GM19455 (cell line): ENCODE measurements at regions not wholly inside any gene's neighbourhood (a gene's known extent, or its start where the extent isn't known, plus 50 kb on each side); places are given as distances from the start of the nearest gene placed in this dataset.
"Not testable (repeated sequence)": the region's sequence is repeated elsewhere in the genome, so short reads cannot be mapped to it uniquely, and the experiment has no call there.

ENCODE experiments used
- ATAC-seq: cut with Tn5 transposase; IDR thresholded peaks from one replicate; pipeline ENCODE4 v1.9.1; 2021; ENCODE audit not compliant: unreplicated experiment

DNA sequence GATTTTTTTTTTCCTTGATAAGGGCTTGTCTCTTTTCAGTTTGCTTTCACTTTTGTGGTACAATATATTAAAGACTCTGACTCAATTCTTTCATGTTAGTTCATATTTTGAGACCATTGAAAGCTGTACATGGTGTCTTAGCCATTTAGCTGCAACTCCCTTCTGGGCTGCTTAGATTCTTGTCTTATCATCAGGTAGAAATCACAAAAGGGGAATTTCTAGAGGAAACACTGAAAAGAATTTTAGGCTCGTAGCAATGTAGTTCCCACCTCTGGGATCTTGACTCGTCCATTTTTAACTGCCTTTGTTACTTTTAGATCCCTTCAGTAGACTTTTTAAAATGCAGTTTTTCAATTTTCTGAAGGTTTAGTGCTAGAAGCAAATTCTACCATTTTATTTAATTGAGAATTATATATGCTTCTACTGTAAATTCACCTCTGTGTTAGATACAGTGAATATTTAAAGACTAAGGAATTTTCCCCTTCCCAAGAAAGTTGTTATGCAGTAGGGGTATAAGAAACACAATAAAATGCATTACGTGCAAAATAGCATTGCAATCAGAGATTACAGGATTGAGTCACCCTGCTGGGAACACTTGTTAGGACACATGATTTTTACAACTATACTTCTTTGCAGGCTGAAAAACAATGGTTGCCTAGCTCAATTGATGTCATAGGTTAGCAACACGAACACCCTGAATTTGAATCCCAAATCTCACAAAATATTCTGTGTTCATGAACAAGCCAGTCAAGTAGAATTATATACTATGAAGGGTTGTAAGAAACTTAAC is 772.7 kb downstream of the PDCD6IP start:
- ATAC-seq = no peak

DNA sequence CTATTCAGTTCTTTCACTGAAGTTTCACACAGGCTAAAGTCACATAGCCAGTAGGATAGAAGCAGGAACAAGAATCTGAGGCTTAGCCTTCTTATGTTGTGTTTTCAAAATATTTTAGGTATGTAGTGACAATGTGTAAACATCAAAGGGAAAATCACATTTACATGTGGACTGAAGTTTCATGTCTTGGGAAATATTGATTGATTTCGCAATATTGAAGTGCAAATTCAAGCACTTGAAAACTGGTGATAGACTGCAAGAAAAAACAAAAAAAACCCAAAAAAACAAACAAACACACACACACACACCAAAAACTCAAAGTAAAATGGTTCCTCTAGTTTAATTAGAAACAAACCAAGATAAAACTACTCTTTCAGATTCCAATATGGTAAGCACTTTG is 773.3 kb downstream of the PDCD6IP start:
- no peak for ATAC-seq

DNA sequence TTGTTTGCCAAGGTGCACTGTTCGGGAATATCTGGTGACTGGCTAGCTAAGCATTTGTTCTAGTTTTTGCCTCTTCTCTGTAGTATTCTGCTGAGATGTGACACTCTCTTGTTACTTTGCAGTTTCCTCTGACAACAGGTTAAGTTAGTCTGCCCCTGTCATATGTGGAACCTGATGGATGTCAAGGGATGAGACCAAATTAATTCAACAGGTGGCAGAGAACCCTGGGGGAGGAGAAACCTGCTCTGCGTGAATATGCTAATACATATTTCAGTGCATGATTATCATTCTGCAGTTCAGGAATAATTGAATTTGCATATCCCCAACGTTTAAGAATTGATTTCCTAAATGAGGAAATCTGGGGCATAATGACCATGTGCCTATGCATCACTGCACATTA is 777.3 kb downstream of the PDCD6IP start:
- ATAC-seq = no peak

DNA sequence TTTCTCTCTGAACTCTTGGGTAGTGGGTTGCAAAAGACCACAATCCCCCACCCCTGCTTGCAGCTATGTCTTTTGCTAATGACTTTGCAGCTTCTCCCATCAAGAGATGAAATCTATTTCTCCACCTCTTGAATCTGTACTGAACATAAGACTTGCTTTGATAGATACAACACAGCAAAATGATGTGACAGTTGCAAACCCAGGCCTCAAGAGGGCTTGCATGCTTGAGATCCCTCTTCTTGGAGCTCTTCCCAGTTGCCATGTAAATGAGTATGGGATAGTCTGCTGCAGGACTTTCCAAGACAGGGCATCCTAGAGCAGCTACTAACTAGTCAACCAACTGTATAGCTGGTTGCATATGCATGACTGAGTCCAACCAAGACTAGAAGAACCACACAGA is 783.6 kb downstream of the PDCD6IP start:
- no peak for ATAC-seq

DNA sequence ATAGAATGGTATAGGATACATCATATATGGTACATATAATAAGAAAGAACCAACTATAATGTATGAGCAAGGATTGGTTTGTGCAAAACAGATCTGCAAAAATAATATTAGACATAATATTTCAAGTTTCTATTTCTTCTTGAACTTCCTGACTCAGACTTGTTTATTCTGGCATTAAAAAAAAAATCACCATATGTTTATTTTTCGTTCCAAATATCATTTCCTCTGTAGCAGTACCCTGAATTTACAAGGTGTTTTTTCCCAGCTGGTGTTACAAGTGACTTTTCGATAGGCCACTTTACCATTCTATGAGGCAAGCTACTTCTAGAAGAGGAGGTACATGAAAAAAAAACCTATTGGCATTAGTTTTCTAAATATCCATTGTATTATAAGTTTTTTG is 785.0 kb downstream of the PDCD6IP start:
- no peak for ATAC-seq

DNA sequence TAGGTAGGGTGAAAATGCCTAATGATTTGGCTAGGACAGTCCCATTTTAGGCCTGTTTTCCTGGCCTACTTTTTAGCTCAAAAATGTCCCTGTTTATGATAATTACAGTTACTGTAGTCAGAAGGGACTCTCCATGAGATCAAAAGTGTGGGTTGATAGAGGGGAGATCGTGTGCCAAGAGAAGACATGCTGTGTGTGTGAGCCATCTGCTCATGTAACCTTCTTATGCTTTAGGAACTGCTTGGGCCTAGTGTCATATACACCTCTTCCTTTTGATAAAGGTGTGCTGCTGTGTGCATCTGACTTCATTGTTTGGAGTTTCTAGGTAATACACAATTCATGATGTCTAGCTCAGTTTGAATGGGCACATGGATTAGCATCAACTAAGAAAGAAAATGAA is 786.5 kb downstream of the PDCD6IP start:
- no peak for ATAC-seq

DNA sequence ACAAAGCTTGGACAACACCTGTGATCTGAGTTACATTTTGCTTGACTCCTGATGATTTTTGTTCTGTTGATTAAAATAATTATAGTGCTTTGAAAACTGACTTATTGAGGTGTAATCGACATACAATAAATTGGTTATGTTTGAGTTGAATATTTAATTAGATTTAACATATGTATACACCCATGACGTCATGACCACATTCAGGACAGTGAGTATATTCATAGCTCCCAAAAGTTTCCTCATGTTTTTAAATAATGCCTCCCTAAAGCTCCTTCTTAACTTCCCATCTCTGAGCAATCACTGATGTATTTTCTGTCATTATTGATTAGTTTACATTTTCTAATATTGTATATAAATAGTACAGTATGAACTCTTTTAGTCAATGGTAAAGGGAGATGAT is 801.2 kb downstream of the PDCD6IP start:
- no peak for ATAC-seq

DNA sequence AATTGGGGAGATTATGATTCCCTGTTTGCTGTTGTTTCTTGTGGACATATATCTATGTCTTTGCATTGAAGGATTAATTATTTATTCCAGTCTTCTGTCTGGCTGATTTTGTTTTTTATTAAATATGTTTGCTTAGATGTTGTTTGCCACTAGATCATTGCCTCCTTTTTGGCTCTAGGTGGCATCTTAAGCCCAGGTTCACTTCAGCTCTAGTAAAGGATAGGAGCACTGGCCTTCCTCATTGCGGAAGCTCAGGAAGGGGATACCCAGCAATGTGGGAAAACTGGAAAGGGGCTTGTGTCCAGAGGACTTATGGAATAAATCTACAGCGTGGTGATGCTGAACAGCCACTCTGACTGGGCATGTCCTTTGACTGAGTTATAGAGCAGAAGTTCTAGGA is 821.6 kb downstream of the PDCD6IP start:
- no peak for ATAC-seq

DNA sequence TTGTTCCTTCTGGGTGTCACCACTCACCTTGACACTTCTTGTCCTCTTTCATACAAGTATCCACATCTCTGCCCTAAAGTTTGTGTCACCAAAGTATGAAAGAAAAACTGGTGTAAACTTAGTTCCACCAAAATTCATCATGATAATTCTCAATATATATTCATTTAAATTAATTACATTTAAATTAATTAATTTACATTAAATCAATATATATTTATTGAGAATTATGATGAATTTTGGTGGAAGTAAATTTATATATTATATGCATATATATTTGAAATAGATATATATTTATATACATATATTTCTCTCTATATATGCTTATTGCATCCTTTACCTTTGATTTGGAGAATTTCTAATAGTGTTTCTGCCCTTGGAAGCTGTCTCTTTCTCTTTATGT is 828.3 kb downstream of the PDCD6IP start:
- ATAC-seq = no peak

DNA sequence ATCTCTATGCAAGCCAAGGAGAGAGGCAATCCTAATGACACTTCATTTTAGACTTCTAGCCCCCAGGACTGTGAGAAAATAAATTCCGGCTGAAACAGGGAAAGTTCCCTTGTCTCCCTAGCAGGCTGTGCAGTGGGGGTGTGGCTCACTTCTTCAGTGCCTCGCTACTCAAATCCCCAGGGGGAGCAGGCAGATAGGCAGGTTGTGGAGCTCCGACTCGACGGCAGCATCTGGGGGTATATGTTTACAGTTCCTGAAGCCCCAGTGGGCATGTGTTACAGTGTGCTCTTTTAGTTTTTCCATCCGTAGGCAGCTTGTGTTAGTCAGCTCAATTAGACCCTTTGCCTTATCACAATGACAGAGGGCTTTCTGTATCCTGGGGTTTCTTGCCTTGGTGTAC is 836.5 kb downstream of the PDCD6IP start:
- no peak for ATAC-seq

DNA sequence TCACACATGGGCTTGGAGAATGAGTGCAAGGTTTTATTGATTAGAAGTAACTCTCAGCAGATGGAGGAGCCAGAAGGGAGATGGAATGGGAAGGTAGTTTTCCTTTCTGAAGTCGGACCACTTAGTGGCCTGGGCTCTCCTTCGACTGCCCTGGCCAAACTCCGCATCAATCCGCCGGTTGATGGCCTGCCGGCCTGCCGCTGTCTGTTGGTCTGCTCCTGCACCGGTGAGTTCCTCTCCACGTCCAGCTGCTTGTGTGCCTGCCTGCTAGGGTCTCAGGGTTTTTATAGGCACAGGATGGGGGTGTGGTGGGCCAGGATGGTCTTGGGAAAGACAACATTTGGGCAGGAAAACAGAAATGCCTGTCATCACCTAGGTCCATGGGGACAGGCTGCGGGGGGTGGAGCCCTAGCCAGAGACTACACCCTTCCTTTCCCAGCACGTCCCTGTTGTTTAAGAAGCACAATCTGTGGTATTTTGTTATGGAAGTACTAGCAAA is 837.0 kb downstream of the PDCD6IP start:
- ATAC-seq = no peak

DNA sequence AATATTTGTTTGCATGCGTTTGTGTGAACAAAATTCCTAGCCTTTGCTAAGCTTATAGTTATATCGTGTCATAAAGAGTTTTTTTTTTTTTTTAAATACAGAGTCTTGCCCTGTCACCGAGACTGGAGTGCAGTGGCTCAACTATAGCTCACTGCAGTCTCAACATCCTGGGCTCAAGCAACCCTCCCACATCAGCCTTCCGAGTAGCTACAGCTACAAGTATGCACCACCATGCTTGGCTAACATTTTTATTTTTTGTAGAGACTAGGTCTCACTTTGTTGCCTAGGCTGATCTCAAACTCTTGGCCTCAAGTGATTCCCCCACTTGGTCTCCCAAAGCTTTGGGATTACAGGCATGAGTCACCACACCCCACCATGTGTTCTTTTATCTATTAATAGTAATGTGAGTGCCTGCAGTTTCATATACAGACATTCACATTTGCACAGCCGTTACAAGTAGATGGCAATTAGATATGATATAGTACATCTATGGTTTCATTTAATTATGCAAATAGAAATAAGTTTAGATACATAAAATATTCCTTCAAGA is 848.6 kb downstream of the PDCD6IP start:
- ATAC-seq = no peak

DNA sequence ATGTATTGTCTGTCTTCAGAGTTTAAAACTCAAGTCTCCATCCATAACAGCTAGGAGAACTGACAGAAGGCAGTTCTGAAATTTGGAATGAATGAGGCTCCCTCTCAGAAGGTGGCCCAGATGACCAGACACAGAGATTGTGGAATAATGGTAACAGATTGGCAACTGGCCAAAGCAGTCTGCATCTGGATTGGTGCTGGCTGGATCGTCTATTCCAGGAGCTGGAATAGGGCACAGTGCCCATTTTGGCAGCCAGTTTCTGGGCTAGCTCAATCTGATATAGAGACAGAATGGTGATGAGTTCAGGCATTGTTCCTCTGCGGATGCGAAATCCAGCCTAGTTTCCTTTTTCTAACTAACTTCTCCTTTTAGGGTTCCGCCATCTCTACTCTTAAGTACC is 851.7 kb downstream of the PDCD6IP start:
- ATAC-seq = no peak

DNA sequence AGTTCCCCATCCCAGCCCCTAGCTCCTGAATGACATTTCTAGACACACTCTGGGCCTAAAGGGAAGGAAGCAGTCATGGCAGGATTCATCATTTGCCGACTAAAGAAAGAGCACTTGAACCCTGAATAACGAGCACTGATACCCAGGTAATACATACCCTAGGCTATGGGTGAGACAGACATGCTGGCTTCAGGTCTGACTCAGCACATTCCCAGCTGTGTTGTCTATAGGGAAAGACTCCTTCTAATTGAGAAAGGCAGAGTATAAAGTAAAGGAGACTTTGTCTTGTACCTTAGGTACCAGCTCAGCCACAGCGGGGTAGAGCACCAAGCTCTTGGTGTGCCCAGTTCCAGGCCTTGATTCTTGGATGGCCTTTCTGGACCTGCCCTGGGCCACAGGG is 870.5 kb downstream of the PDCD6IP start:
- no peak for ATAC-seq

DNA sequence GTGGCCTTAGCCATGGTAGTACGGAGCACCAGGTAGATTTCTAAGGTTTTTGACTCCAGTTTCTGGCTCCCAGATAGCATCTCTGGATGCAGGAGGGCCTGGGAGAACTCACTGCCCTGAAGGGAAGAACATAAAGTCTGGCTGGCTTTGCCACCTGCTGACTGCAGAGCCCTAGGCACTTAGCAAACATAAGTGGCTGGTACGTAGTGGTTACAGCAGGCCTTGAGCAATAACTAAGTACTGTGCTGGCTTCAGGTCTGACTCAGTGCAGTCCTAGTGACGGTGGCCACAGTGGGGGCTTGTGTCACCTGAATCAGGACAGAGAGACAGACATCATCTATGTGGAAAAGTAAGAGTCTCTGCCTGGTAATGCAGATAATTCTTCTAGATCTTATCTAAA is 871.1 kb downstream of the PDCD6IP start:
- ATAC-seq = no peak

DNA sequence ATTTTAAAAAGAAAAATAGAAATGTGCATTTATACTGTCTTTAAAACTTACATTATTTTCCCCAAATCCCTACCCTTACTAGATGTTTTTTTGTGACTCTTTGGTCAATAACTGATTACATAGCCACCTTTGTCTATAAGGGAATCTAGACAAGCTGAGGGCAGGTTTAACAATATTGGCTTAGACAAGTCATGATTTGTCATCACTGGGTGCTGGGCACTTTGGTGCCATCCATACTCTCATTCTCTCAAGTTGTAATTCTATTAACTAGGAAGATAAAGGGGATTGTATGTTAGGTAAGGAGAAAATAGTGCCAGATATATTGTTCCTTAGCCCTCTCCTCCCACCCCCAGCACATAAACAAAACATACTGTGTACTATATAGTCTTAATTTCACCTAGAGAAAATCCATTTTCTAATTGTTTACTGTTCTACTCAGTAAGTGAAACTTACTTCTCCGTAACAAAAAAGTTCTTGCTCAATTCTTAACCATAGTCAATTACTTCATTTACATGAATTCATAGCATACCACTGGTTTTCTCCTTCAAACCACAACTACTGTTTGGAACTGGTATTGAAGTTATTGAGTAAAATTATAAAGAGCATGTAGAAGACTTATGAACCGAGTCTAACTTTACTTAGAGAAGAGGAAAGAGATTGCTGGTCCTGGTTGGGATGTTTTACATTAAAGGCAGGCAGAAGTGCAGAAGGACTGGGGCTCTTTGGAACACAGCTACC is 877.1 kb downstream of the PDCD6IP start:
- no peak for ATAC-seq

DNA sequence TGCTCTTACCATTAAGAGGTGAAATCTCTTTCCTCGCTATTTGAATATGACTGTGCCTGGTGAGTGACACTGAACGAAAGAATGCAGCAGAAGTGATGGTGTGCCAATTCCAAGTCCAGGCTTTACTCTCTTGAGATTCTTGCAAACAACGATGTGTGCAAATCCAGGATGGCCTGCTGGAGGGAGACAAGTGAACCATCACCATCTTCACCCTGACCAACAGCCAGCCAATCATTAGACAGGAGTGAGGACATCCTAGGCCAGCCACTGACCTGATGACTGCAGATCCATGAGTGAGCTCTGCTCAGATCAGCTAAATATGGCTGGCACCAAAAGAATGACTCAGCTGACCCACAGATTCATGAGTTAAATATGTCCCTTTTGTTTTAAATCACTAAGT is 878.0 kb downstream of the PDCD6IP start:
- ATAC-seq = no peak

DNA sequence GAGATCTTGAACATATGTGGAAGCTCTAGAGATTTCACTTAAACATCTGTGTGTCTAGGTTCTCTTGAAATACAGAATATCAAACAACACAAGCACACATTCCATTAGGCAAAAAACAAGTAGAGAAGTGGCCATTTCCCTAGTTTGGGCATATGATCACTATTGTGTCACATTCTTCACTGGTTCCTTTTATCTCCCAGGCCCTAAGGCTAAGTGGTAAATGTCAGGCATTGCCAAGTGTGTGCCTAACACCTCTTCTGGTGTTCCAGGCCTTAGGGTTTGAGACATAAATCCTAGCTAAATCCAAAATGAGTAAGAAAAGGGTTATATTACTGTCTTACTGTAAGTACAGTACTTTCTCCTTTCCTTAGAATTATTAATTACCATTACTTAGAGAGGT is 880.1 kb downstream of the PDCD6IP start:
- no peak for ATAC-seq

DNA sequence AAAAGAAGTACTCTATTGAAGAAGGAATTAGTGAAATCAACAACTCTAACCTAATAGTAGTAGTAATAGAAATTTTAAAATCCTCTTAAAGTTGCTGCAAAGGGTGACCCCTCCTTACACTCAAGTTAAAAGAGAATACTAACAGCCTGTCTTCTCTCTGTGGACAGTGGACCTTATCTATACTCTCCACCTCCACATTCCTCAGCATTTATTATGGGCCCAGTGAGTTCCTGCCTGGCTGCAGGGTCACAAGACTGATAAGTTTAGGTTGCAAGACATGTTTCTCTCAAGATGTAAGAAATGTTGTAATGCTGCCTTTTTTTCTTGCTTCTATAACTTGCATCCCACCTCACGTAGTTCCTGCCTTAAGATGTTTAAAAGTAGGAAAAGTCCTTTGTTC is 880.6 kb downstream of the PDCD6IP start:
- not testable (repeated sequence) for ATAC-seq

DNA sequence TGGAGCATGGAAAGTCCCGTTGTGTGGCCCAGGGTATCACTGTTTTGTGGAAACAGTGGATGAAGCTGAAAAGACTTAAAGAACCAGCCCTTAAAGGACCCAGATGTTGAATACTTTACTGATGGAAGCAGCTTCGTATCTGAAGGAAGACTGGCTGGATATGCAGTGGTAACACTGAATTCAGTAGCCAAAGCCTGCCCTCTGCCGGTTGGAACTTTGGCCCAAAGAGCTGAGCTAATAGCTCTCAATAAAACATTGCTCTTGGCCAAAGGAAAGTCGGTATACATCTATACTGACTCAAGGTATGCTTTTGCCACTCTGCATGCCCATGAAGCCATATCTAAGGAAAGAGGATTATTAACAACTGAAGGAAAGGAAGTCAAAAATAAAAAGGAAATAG is 885.4 kb downstream of the PDCD6IP start:
- ATAC-seq = no peak

DNA sequence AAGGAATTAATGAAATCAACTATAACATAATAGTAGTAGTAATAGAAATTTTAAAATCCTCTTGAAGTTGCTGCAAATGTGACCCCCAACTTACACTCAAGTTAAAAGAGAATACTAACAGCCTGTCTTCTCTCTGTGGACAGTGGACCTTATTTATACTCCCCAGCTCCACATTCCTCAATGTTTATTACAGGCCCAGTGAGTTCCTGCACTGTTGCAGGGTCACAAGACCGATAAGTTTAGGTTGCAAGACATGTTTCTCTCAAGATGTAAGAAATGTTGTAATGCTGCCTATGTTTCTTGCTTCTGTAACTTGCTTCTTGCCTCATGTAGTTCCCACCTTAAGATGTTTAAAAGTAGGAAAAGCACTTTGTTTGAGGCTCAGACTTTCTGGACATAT is 888.1 kb downstream of the PDCD6IP start:
- ATAC-seq = no peak

DNA sequence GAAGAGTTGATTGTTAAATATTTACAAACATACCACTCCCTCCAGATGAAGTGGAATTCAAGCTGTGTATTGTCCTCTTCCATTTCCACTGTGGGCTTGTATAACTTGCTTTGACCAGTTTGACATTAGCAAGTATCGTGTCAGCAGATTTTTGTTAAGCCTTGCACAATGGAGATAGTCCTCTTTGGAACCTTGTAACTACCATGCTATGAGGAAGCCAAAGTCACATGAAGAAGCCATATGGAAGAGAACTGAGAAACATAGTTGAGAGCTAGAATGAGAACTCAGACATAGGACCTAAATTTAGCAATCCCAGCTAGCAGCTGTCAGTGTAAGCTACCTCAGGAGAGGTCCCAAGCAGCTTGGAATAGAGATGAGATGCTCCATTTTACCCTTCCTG is 889.2 kb downstream of the PDCD6IP start:
- no peak for ATAC-seq
